EL (cell line): ENCODE measurements at regions not wholly inside any gene's neighbourhood (a gene's known extent, or its start where the extent isn't known, plus 50 kb on each side); places are given as distances from the start of the nearest gene placed in this dataset.
A peak's percentile ranks its signal among the peaks of the same experiment; 100 is the strongest.

ENCODE experiments used
- DNase-seq: peaks from one replicate; pipeline ENCODE4 v3.0.0-alpha.2; 2016

GRCh38 chr11:11038782-11039181 lies 180.9 kb upstream of the ZBED5 start:
- no peak for DNase-seq

GRCh38 chr11:11038352-11038751 lies 180.5 kb upstream of the ZBED5 start:
- DNase-seq, result no peak

- DNase-seq, result peak; percentile 24
These were observed 179.2 kb upstream of the ZBED5 start for GRCh38 chr11:11036848-11037732.

GRCh38 chr11:11036185-11036847 lies 178.5 kb upstream of the ZBED5 start:
- no peak for DNase-seq

GRCh38 chr11:11035331-11035730 lies 177.5 kb upstream of the ZBED5 start:
- no peak for DNase-seq

GRCh38 chr11:11034476-11034875 lies 176.6 kb upstream of the ZBED5 start:
- no peak for DNase-seq

GRCh38 chr11:11032066-11032465 lies 174.2 kb upstream of the ZBED5 start:
- DNase-seq, result no peak

GRCh38 chr11:11029027-11029426 lies 171.2 kb upstream of the ZBED5 start:
- no peak for DNase-seq

GRCh38 chr11:11028017-11028692 lies 170.3 kb upstream of the ZBED5 start:
- peak; percentile 64 for DNase-seq

- peak; percentile 84 for DNase-seq
These were observed 169.4 kb upstream of the ZBED5 start for GRCh38 chr11:11027288-11027687.

- peak; percentile 72 for DNase-seq
These were observed 167.2 kb upstream of the ZBED5 start for GRCh38 chr11:11025087-11025486.

- DNase-seq, result peak; percentile 31
These were observed 164.4 kb upstream of the ZBED5 start for GRCh38 chr11:11022125-11022730.

GRCh38 chr11:11021563-11021962 lies 163.7 kb upstream of the ZBED5 start:
- DNase-seq, result no peak

- no peak for DNase-seq
These were observed 162.9 kb upstream of the ZBED5 start for GRCh38 chr11:11020747-11021149.

GRCh38 chr11:11020219-11020726 lies 162.4 kb upstream of the ZBED5 start:
- no peak for DNase-seq

GRCh38 chr11:11016943-11017342 lies 159.1 kb upstream of the ZBED5 start:
- no peak for DNase-seq

GRCh38 chr11:11016068-11016467 lies 158.2 kb upstream of the ZBED5 start:
- no peak for DNase-seq

- DNase-seq, result no peak
These were observed 153.8 kb upstream of the ZBED5 start for GRCh38 chr11:11011617-11012016.

GRCh38 chr11:11010624-11011127 lies 152.8 kb upstream of the ZBED5 start:
- peak; percentile 17 for DNase-seq

- no peak for DNase-seq
These were observed 151.3 kb upstream of the ZBED5 start for GRCh38 chr11:11009179-11009578.

GRCh38 chr11:11004069-11004468 lies 146.2 kb upstream of the ZBED5 start:
- DNase-seq, result no peak

- DNase-seq, result no peak
These were observed 145.4 kb upstream of the ZBED5 start for GRCh38 chr11:11003226-11003625.
